KMS-11 (cell line): ENCODE measurements at regions not wholly inside any gene's neighbourhood (a gene's known extent, or its start where the extent isn't known, plus 50 kb on each side); places are given as distances from the start of the nearest gene placed in this dataset.

Experiments
- H2AFZ ChIP-seq: fragments of 200-600 bp; sonication (generic); 2 replicates; pipeline ENCODE4 v1.6.1; 2016; ENCODE audit warnings: antibody characterized with exemption, mixed run types, low read depth
- H3K27ac ChIP-seq: fragments of 200-600 bp; sonication (generic); 2 replicates; pipeline ENCODE4 v1.6.1; 2016; ENCODE audit warnings: mild to moderate bottlenecking, mixed run types
- H3K27me3 ChIP-seq: fragments of 200-600 bp; sonication (generic); 2 replicates; pipeline ENCODE4 v1.6.1; 2017; ENCODE audit warnings: mild to moderate bottlenecking, low read depth, mixed run types, moderate library complexity; ENCODE audit not compliant: insufficient read depth
- H3K36me3 ChIP-seq: fragments of 200-600 bp; sonication (generic); 2 replicates; pipeline ENCODE4 v1.6.1; 2017; ENCODE audit warnings: mild to moderate bottlenecking, mixed run types; ENCODE audit not compliant: insufficient read depth
- H3K4me1 ChIP-seq: fragments of 200-600 bp; sonication (generic); 2 replicates; pipeline ENCODE4 v1.6.1; 2016; ENCODE audit warnings: mild to moderate bottlenecking, low read depth, mixed run types; ENCODE audit not compliant: poor library complexity, severe bottlenecking
- H3K4me2 ChIP-seq: fragments of 200-600 bp; sonication (generic); 2 replicates; pipeline ENCODE4 v1.7.0; 2016; ENCODE audit warnings: mild to moderate bottlenecking, mixed run types
- H3K4me3 ChIP-seq: fragments of 200-600 bp; sonication (generic); IDR thresholded peaks from 2 replicates; pipeline ENCODE4 v1.6.1; 2017; ENCODE audit warnings: low read depth, low read length, mixed read lengths; ENCODE audit not compliant: insufficient read depth
- H3K79me2 ChIP-seq: fragments of 200-600 bp; sonication (generic); 2 replicates; pipeline ENCODE4 v1.6.1; 2016; ENCODE audit warnings: low read depth, mixed run types; ENCODE audit not compliant: insufficient read depth
- H3K9ac ChIP-seq: fragments of 200-600 bp; sonication (generic); 2 replicates; pipeline ENCODE4 v1.6.1; 2016; ENCODE audit warnings: mild to moderate bottlenecking, mixed run types
- H4K20me1 ChIP-seq: fragments of 200-600 bp; sonication (generic); 2 replicates; pipeline ENCODE4 v1.6.1; 2016; ENCODE audit warnings: mild to moderate bottlenecking, mixed run types; ENCODE audit not compliant: insufficient read depth
- CTCF ChIP-seq: fragments of 200-600 bp; sonication (generic); conservative IDR thresholded peaks from 2 replicates; pipeline ENCODE4 v1.6.1; 2017; ENCODE audit warnings: low read depth, mild to moderate bottlenecking, antibody characterized with exemption, low read length, moderate library complexity, mixed read lengths

- Histone ChIP-seq H3K4me1 (no peaks in the 10 kb centered on the region), H3K9ac (no peak overlapping the region), H3K79me2 (no peaks in the 10 kb centered on the region), H4K20me1 (no peaks in the 10 kb centered on the region), H3K4me3 (no peak overlapping the region), H3K27ac (no peak overlapping the region), H3K36me3 (no peaks in the 10 kb centered on the region), H3K4me2 (no peak overlapping the region), H3K27me3 (no peaks in the 10 kb centered on the region), H2AFZ (no peak overlapping the region)
- TF ChIP-seq CTCF: no peak
These were observed 240.7 kb downstream of the BUD13 start for GRCh38 chr11:116532066-116532465.

GRCh38 chr11:116530705-116531104, 242.1 kb downstream of the BUD13 start:
- no peak for TF ChIP-seq CTCF
- no peak overlapping the region for H3K4me3 ChIP-seq
- no peaks in the 10 kb centered on the region for H3K36me3 ChIP-seq
- no peaks in the 10 kb centered on the region for H4K20me1 ChIP-seq
- no peaks in the 10 kb centered on the region for H3K4me1 ChIP-seq
- no peaks in the 10 kb centered on the region for H3K27me3 ChIP-seq
- H3K9ac ChIP-seq: no peak overlapping the region
- no peak overlapping the region for H3K27ac ChIP-seq
- no peak overlapping the region for H2AFZ ChIP-seq
- H3K79me2 ChIP-seq: no peaks in the 10 kb centered on the region
- H3K4me2 ChIP-seq: no peak overlapping the region

- Histone ChIP-seq H3K79me2 (no peaks in the 10 kb centered on the region), H3K4me3 (no peak overlapping the region), H3K4me1 (no peaks in the 10 kb centered on the region), H3K27me3 (no peaks in the 10 kb centered on the region), H3K27ac (no peak overlapping the region), H3K36me3 (no peaks in the 10 kb centered on the region), H3K9ac (no peak overlapping the region), H2AFZ (no peak overlapping the region), H3K4me2 (no peak overlapping the region), H4K20me1 (no peaks in the 10 kb centered on the region)
- no peak for TF ChIP-seq CTCF
These were observed 243.5 kb downstream of the BUD13 start for GRCh38 chr11:116529271-116529670.

- H3K4me1 ChIP-seq: no peaks in the 10 kb centered on the region
- no peak overlapping the region for H3K27ac ChIP-seq
- no peak overlapping the region for H3K4me2 ChIP-seq
- no peaks in the 10 kb centered on the region for H3K27me3 ChIP-seq
- no peaks in the 10 kb centered on the region for H3K36me3 ChIP-seq
- no peak for TF ChIP-seq CTCF
- no peak overlapping the region for H3K9ac ChIP-seq
- H3K4me3 ChIP-seq: no peak overlapping the region
- no peak overlapping the region for H2AFZ ChIP-seq
- H3K79me2 ChIP-seq: no peaks in the 10 kb centered on the region
- no peaks in the 10 kb centered on the region for H4K20me1 ChIP-seq
These were observed 245.4 kb downstream of the BUD13 start for GRCh38 chr11:116527180-116527991.
